Kidney (tissue), 13 donors: ENCODE measurements at regions not wholly inside any gene's neighbourhood (a gene's known extent, or its start where the extent isn't known, plus 50 kb on each side); places are given as distances from the start of the nearest gene placed in this dataset.

Source experiments
- DNase-seq, 5 donors: peaks; one replicate each; pipeline ENCODE4 v3.0.0-alpha.2; 2013 to 2020
- FAIRE-seq: peaks from 2 replicates; lab custom pipeline; 2012; peaks lifted over from hg19 to GRCh38; lab: Jason Lieb, UNC
- H3K27ac ChIP-seq, 2 donors: one replicate each; pipeline ENCODE4 v1.7.0; 2013; ENCODE audit warnings: low read depth in 2 of 2, low read length in 2 of 2, inconsistent platforms in 1 of 2
- H3K27me3 ChIP-seq: one replicate; pipeline ENCODE4 v1.7.1; 2013; ENCODE audit warnings: low read length, inconsistent platforms; ENCODE audit not compliant: control insufficient read depth, insufficient read depth
- H3K36me3 ChIP-seq, 3 donors: one replicate each; pipeline versions ENCODE4 v1.7.0 to v1.7.1; 2013; ENCODE audit warnings: low read length in 3 of 3, control low read depth in 1 of 3, inconsistent platforms in 1 of 3; ENCODE audit not compliant: insufficient read depth in 3 of 3, control insufficient read depth in 2 of 3
- H3K4me1 ChIP-seq, 3 donors: one replicate each; pipeline versions ENCODE4 v1.7.0 to v1.7.1; 2013; ENCODE audit warnings: low read length in 3 of 3, inconsistent platforms in 1 of 3, low read depth in 1 of 3; ENCODE audit not compliant: control insufficient read depth in 2 of 3, insufficient read depth in 2 of 3
- H3K4me3 ChIP-seq, 3 donors: one replicate each; pipeline versions ENCODE4 v1.7.0 to v1.8.1; 2013; ENCODE audit warnings: low read length in 3 of 3, control low read depth in 1 of 3, inconsistent platforms in 1 of 3
- H3K9ac ChIP-seq, 3 donors: one replicate each; pipeline versions ENCODE4 v1.7.0 to v1.7.1; 2013; ENCODE audit warnings: low read length in 3 of 3, control low read depth in 1 of 3, inconsistent platforms in 1 of 3
- H3K9me3 ChIP-seq, 3 donors: one replicate each; pipeline versions ENCODE4 v1.7.0 to v1.7.1; 2013; ENCODE audit warnings: low read length in 3 of 3, control low read depth in 1 of 3, inconsistent platforms in 1 of 3; ENCODE audit not compliant: control insufficient read depth in 2 of 3, insufficient read depth in 1 of 3
- intact Hi-C: fragments of 100-400 bp; cut with DNase I; formaldehyde crosslinking; loops from one replicate; pipeline ENCODE4 v1.11.1; 2022
- TF ChIP-seq, protein P1 (sequence below): IDR thresholded peaks from 3 replicates; pipeline ENCODE4 v1.5.1; 2012; ENCODE audit warnings: mild to moderate bottlenecking, moderate library complexity, borderline replicate concordance; ENCODE audit not compliant: insufficient read depth; ENCODE audit errors: extremely low read depth
- donor health status: control.
- donor health status: control.
- donor health status: control.
- donor health status: control.
- donor health status: control.
- donor health status: DM: yes; HTN: yes; CAD: no.
- donor health status: Normal renal cell carcinoma (clear cell type).

DNA sequence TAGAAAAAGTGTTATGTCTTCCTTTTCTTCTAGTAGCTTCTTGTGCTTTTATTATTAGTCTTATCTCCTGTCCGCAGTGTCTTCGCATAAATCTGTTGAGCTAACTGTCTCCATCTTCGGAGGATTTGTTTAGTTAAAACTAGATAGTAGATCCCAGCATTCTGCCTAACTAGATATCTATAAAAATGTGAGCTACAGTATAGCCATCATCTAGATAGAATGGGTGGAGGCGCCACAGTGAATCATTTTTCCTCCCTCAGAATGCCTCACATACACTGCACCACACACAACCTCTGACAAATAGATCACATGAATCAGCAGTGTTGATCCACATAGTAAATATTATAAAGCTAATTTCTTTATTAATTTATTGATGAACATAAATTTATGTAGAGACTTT, 220.3 kb upstream of the GAS1 start:
- no peak overlapping the region for H3K9ac ChIP-seq
- FAIRE-seq (no peak), DNase-seq (no peak)
- H3K4me3 ChIP-seq: no peak overlapping the region
- TF ChIP-seq, protein P1, sequence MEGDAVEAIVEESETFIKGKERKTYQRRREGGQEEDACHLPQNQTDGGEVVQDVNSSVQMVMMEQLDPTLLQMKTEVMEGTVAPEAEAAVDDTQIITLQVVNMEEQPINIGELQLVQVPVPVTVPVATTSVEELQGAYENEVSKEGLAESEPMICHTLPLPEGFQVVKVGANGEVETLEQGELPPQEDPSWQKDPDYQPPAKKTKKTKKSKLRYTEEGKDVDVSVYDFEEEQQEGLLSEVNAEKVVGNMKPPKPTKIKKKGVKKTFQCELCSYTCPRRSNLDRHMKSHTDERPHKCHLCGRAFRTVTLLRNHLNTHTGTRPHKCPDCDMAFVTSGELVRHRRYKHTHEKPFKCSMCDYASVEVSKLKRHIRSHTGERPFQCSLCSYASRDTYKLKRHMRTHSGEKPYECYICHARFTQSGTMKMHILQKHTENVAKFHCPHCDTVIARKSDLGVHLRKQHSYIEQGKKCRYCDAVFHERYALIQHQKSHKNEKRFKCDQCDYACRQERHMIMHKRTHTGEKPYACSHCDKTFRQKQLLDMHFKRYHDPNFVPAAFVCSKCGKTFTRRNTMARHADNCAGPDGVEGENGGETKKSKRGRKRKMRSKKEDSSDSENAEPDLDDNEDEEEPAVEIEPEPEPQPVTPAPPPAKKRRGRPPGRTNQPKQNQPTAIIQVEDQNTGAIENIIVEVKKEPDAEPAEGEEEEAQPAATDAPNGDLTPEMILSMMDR: no peak
- H3K27me3 ChIP-seq: no peaks in the 10 kb centered on the region
- intact Hi-C loops: no loop called here
- no peaks in the 10 kb centered on the region for H3K9me3 ChIP-seq
- H3K27ac ChIP-seq: no peak overlapping the region
- no peaks in the 10 kb centered on the region for H3K36me3 ChIP-seq
- H3K4me1 ChIP-seq: no peaks in the 10 kb centered on the region

DNA sequence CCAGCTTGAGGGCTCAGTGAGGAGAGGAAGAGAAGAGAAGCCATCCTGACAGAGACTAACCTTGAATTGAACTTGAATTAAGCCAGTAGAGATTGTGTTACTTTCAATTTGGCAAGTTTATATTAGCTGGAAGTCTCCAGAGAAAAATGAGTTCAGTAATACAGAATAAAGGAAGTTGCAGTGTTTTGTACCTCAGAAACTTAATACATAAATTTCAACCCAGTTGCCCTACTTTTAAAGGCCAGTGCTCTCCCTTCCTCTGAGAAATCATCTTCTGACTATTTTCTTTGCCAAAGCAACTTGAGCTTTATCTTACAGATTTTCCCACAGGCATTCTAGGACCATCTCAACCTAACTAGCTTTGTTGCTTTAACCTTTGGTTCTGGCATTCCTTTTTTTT, 231.0 kb upstream of the GAS1 start:
- no peaks in the 10 kb centered on the region for H3K36me3 ChIP-seq
- TF ChIP-seq, protein P1: no peak
- H3K27me3 ChIP-seq: no peaks in the 10 kb centered on the region
- no peaks in the 10 kb centered on the region for H3K9me3 ChIP-seq
- H3K9ac ChIP-seq: no peak overlapping the region
- intact Hi-C loops: no loop called here
- H3K4me1 ChIP-seq: no peaks in the 10 kb centered on the region
- no peak overlapping the region for H3K27ac ChIP-seq
- H3K4me3 ChIP-seq: no peak overlapping the region
- no peak for FAIRE-seq
- DNase-seq: no peak

DNA sequence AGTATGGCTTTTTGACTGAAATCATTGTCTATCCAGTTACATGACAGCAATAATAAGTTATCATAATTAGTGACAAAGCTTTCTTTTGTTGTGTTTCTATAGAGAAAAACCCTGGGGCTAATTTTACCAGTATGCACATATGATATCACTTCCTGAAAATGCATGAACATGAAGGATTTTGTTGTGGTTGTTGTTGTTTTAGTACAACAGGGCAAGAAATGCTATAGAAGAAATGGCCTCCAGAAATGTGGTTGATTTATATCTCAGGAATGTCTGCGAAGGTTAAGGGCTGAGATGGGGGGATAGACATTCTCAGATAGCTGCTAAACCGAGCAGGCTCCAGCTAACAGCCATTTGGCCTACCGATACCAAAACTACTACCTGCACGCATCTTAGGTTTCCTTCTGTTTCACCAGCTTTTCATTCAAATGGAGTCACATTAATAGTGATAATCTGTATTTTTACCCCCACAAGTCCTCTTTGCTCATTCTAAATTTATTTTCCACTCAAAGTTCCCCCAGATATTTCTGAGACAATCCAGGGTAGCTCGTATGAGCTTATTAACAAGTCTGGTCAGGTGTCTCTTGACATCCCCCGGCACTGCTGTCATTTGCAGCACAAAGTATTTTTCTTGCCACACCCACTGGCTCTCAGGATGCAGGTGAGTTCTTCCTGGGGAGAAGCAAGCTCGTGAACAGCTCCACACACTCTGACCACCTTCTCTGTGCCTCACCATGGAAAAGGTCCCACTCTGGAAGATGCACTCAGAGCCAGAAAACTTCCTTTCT, 232.4 kb upstream of the GAS1 start:
- Histone ChIP-seq H3K27me3 (no peaks in the 10 kb centered on the region), H3K36me3 (no peaks in the 10 kb centered on the region), H3K4me1 (no peaks in the 10 kb centered on the region), H3K9ac (no peak overlapping the region), H3K9me3 (no peaks in the 10 kb centered on the region), H3K4me3 (no peak overlapping the region), H3K27ac (no peak overlapping the region)
- FAIRE-seq (no peak), DNase-seq (peak in 1 of 5 donors; percentile 25)
- TF ChIP-seq, protein P1: no peak
- intact Hi-C loops: no loop called here
